ENCODE measurements at regions not wholly inside any gene's neighbourhood (a gene's known extent, or its start where the extent isn't known, plus 50 kb on each side); places are given as distances from the start of the nearest gene placed in this dataset.

GRCh38 chr1:81428998-81429397 is 371.7 kb upstream of the ADGRL2 start:
- Histone ChIP-seq H4K91ac (ENCODE audit: low read length) (no peak overlapping the region), H3K27me3 (ENCODE audit: control insufficient read depth in 1 of 2, insufficient read depth in 1 of 2, low read length in 2 of 2) (no peaks in the 10 kb centered on the region), H2BK15ac (ENCODE audit: low read depth, poor library complexity, severe bottlenecking) (no peak overlapping the region), H2AK5ac (ENCODE audit: low read length, severe bottlenecking) (no peak overlapping the region), H2BK120ac (ENCODE audit: low read depth, low read length) (no peak overlapping the region), H3K4me2 (ENCODE audit: low read length, poor library complexity, severe bottlenecking) (no peak overlapping the region), H3K27ac (ENCODE audit: low read length, poor library complexity, severe bottlenecking) (no peak overlapping the region), H3K14ac (ENCODE audit: low read length in 2 of 2) (no peak overlapping the region), H2BK12ac (ENCODE audit: low read length in 2 of 2) (peak overlapping the region in 1 of 2 experiments; percentile 74), H3K23ac (ENCODE audit: low read length in 2 of 2) (no peak overlapping the region), H4K8ac (ENCODE audit: low read length) (no peak overlapping the region), H3K4me3 (ENCODE audit: insufficient read depth in 1 of 2, low read depth in 1 of 2, low read length in 2 of 2) (no peak overlapping the region), H3K9ac (ENCODE audit: low read length) (no peak overlapping the region), H3K79me1 (replicated peaks; ENCODE audit: low read length, poor library complexity, severe bottlenecking) (no peaks in the 10 kb centered on the region), H3K4ac (ENCODE audit: low read depth in 1 of 2, low read length in 2 of 2) (peak overlapping the region in 1 of 2 experiments; percentile 6), H2AFZ (ENCODE audit: low read depth, low read length) (no peak overlapping the region), H2BK5ac (ENCODE audit: low read depth, low read length, poor library complexity, severe bottlenecking) (no peak overlapping the region), H3K4me1 (ENCODE audit: control insufficient read depth, insufficient read depth, low read depth, low read length) (peaks cover 2% of the 10 kb centered on the region), H3K18ac (ENCODE audit: low read depth in 1 of 2, low read length in 2 of 2) (no peak overlapping the region), H3K9me3 (ENCODE audit: control insufficient read depth, low read length) (no peaks in the 10 kb centered on the region), H3K36me3 (ENCODE audit: control insufficient read depth in 1 of 2, insufficient read depth in 2 of 2, low read depth in 1 of 2, low read length in 2 of 2) (no peaks in the 10 kb centered on the region)
- WGBS = no CpG with 5 or more reads among the region's 1 CpG
- DNase-seq = no peak

DNA sequence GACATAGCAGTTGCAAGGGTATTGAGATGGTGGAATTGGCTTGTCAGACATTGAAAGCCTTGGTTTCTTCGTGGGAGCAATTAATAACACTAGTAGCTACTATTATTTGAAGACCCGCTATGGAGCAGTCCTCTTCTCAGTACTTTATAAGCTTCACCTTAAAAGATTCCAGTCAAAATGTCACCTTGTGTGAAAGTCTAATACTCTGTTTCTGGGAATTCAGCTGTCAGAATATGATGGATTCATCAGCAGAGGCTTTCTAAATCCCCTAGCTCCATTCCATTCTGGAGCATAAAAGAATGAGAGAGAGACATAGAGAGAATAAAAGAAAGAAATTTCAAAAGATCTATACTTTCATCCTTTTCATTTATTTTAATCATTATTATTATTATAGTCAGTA is 375.9 kb upstream of the ADGRL2 start:
- H2AK5ac ChIP-seq (ENCODE audit: low read length, severe bottlenecking) = no peak overlapping the region
- H3K9ac ChIP-seq (ENCODE audit: low read length) = no peak overlapping the region
- no peaks in the 10 kb centered on the region for H3K4me1 ChIP-seq (ENCODE audit: control insufficient read depth, insufficient read depth, low read depth, low read length)
- H3K23ac ChIP-seq (ENCODE audit: low read length in 2 of 2) = no peak overlapping the region
- H3K36me3 ChIP-seq (ENCODE audit: control insufficient read depth in 1 of 2, insufficient read depth in 2 of 2, low read depth in 1 of 2, low read length in 2 of 2) = no peaks in the 10 kb centered on the region
- WGBS = no CpG with 5 or more reads among the region's 2 CpGs
- H2BK120ac ChIP-seq (ENCODE audit: low read depth, low read length) = no peak overlapping the region
- no peak overlapping the region for H4K8ac ChIP-seq (ENCODE audit: low read length)
- peak overlapping the region in 1 of 2 experiments; percentile 11 for H3K4ac ChIP-seq (ENCODE audit: low read depth in 1 of 2, low read length in 2 of 2)
- no peak overlapping the region for H3K14ac ChIP-seq (ENCODE audit: low read length in 2 of 2)
- no peak overlapping the region for H2AFZ ChIP-seq (ENCODE audit: low read depth, low read length)
- no peak overlapping the region for H2BK12ac ChIP-seq (ENCODE audit: low read length in 2 of 2)
- H2BK5ac ChIP-seq (ENCODE audit: low read depth, low read length, poor library complexity, severe bottlenecking) = no peak overlapping the region
- H3K18ac ChIP-seq (ENCODE audit: low read depth in 1 of 2, low read length in 2 of 2) = peak overlapping the region in 1 of 2 experiments; percentile 5
- DNase-seq = no peak
- H2BK15ac ChIP-seq (ENCODE audit: low read depth, poor library complexity, severe bottlenecking) = no peak overlapping the region
- H3K9me3 ChIP-seq (ENCODE audit: control insufficient read depth, low read length) = no peaks in the 10 kb centered on the region
- H4K91ac ChIP-seq (ENCODE audit: low read length) = no peak overlapping the region
- H3K4me3 ChIP-seq (ENCODE audit: insufficient read depth in 1 of 2, low read depth in 1 of 2, low read length in 2 of 2) = no peak overlapping the region
- no peaks in the 10 kb centered on the region for H3K79me1 ChIP-seq (replicated peaks; ENCODE audit: low read length, poor library complexity, severe bottlenecking)
- H3K4me2 ChIP-seq (ENCODE audit: low read length, poor library complexity, severe bottlenecking) = no peak overlapping the region
- H3K27ac ChIP-seq (ENCODE audit: low read length, poor library complexity, severe bottlenecking) = no peak overlapping the region
- H3K27me3 ChIP-seq (ENCODE audit: control insufficient read depth in 1 of 2, insufficient read depth in 1 of 2, low read length in 2 of 2) = no peaks in the 10 kb centered on the region

GRCh38 chr1:81424061-81424460 is 376.7 kb upstream of the ADGRL2 start:
- H3K4me3 ChIP-seq (ENCODE audit: insufficient read depth in 1 of 2, low read depth in 1 of 2, low read length in 2 of 2) = no peak overlapping the region
- no peak overlapping the region for H2BK12ac ChIP-seq (ENCODE audit: low read length in 2 of 2)
- 0% methylated on average over 3 of the region's 5 CpGs for WGBS
- DNase-seq = peak; percentile 98
- H3K23ac ChIP-seq (ENCODE audit: low read length in 2 of 2) = no peak overlapping the region
- no peak overlapping the region for H3K4ac ChIP-seq (ENCODE audit: low read depth in 1 of 2, low read length in 2 of 2)
- no peak overlapping the region for H2AK5ac ChIP-seq (ENCODE audit: low read length, severe bottlenecking)
- H2BK5ac ChIP-seq (ENCODE audit: low read depth, low read length, poor library complexity, severe bottlenecking) = no peak overlapping the region
- no peaks in the 10 kb centered on the region for H3K36me3 ChIP-seq (ENCODE audit: control insufficient read depth in 1 of 2, insufficient read depth in 2 of 2, low read depth in 1 of 2, low read length in 2 of 2)
- H3K4me1 ChIP-seq (ENCODE audit: control insufficient read depth, insufficient read depth, low read depth, low read length) = no peaks in the 10 kb centered on the region
- no peak overlapping the region for H3K4me2 ChIP-seq (ENCODE audit: low read length, poor library complexity, severe bottlenecking)
- no peak overlapping the region for H2BK120ac ChIP-seq (ENCODE audit: low read depth, low read length)
- H3K14ac ChIP-seq (ENCODE audit: low read length in 2 of 2) = no peak overlapping the region
- no peak overlapping the region for H4K8ac ChIP-seq (ENCODE audit: low read length)
- H3K27me3 ChIP-seq (ENCODE audit: control insufficient read depth in 1 of 2, insufficient read depth in 1 of 2, low read length in 2 of 2) = no peaks in the 10 kb centered on the region
- H3K79me1 ChIP-seq (replicated peaks; ENCODE audit: low read length, poor library complexity, severe bottlenecking) = no peaks in the 10 kb centered on the region
- H3K18ac ChIP-seq (ENCODE audit: low read depth in 1 of 2, low read length in 2 of 2) = no peak overlapping the region
- H2AFZ ChIP-seq (ENCODE audit: low read depth, low read length) = no peak overlapping the region
- no peak overlapping the region for H3K9ac ChIP-seq (ENCODE audit: low read length)
- H3K9me3 ChIP-seq (ENCODE audit: control insufficient read depth, low read length) = no peaks in the 10 kb centered on the region
- H2BK15ac ChIP-seq (ENCODE audit: low read depth, poor library complexity, severe bottlenecking) = no peak overlapping the region
- H3K27ac ChIP-seq (ENCODE audit: low read length, poor library complexity, severe bottlenecking) = no peak overlapping the region
- no peak overlapping the region for H4K91ac ChIP-seq (ENCODE audit: low read length)

GRCh38 chr1:81420760-81421159 is 380.0 kb upstream of the ADGRL2 start:
- no peak overlapping the region for H3K23ac ChIP-seq (ENCODE audit: low read length in 2 of 2)
- H3K14ac ChIP-seq (ENCODE audit: low read length in 2 of 2) = no peak overlapping the region
- H3K4me2 ChIP-seq (ENCODE audit: low read length, poor library complexity, severe bottlenecking) = no peak overlapping the region
- no peak overlapping the region for H3K9ac ChIP-seq (ENCODE audit: low read length)
- H2AK5ac ChIP-seq (ENCODE audit: low read length, severe bottlenecking) = no peak overlapping the region
- H3K4me1 ChIP-seq (ENCODE audit: control insufficient read depth, insufficient read depth, low read depth, low read length) = no peaks in the 10 kb centered on the region
- H3K4me3 ChIP-seq (ENCODE audit: insufficient read depth in 1 of 2, low read depth in 1 of 2, low read length in 2 of 2) = no peak overlapping the region
- H2AFZ ChIP-seq (ENCODE audit: low read depth, low read length) = no peak overlapping the region
- no peaks in the 10 kb centered on the region for H3K9me3 ChIP-seq (ENCODE audit: control insufficient read depth, low read length)
- H3K36me3 ChIP-seq (ENCODE audit: control insufficient read depth in 1 of 2, insufficient read depth in 2 of 2, low read depth in 1 of 2, low read length in 2 of 2) = no peaks in the 10 kb centered on the region
- no peak for DNase-seq
- H4K91ac ChIP-seq (ENCODE audit: low read length) = no peak overlapping the region
- no peak overlapping the region for H2BK5ac ChIP-seq (ENCODE audit: low read depth, low read length, poor library complexity, severe bottlenecking)
- whole genome bisulfite sequencing = no CpG with 5 or more reads among the region's 2 CpGs
- H3K18ac ChIP-seq (ENCODE audit: low read depth in 1 of 2, low read length in 2 of 2) = no peak overlapping the region
- no peak overlapping the region for H3K4ac ChIP-seq (ENCODE audit: low read depth in 1 of 2, low read length in 2 of 2)
- no peak overlapping the region for H2BK12ac ChIP-seq (ENCODE audit: low read length in 2 of 2)
- H3K79me1 ChIP-seq (replicated peaks; ENCODE audit: low read length, poor library complexity, severe bottlenecking) = no peaks in the 10 kb centered on the region
- H2BK15ac ChIP-seq (ENCODE audit: low read depth, poor library complexity, severe bottlenecking) = no peak overlapping the region
- H3K27ac ChIP-seq (ENCODE audit: low read length, poor library complexity, severe bottlenecking) = no peak overlapping the region
- no peak overlapping the region for H2BK120ac ChIP-seq (ENCODE audit: low read depth, low read length)
- H4K8ac ChIP-seq (ENCODE audit: low read length) = no peak overlapping the region
- H3K27me3 ChIP-seq (ENCODE audit: control insufficient read depth in 1 of 2, insufficient read depth in 1 of 2, low read length in 2 of 2) = no peaks in the 10 kb centered on the region

All from mesenchymal stem cell (in vitro differentiated cells and primary cell).